Mucosa of rectum (tissue), 2 donors: ENCODE measurements at regions not wholly inside any gene's neighbourhood (a gene's known extent, or its start where the extent isn't known, plus 50 kb on each side); places are given as distances from the start of the nearest gene placed in this dataset.
"Not testable (repeated sequence)": the region's sequence is repeated elsewhere in the genome, so short reads cannot be mapped to it uniquely, and the experiment has no call there.

Experiments used
- H3K27ac ChIP-seq, 2 donors: one replicate each; pipeline ENCODE4 v1.7.0; 2013; ENCODE audit warnings: inconsistent platforms in 2 of 2, low read depth in 2 of 2, low read length in 2 of 2
- H3K27me3 ChIP-seq, 2 donors: one replicate each; pipeline ENCODE4 v1.7.0; 2013; ENCODE audit warnings: low read length in 2 of 2; ENCODE audit not compliant: control insufficient read depth in 2 of 2, insufficient read depth in 2 of 2
- H3K36me3 ChIP-seq, 2 donors: one replicate each; pipeline ENCODE4 v1.7.0; 2013; ENCODE audit warnings: low read length in 2 of 2; ENCODE audit not compliant: control insufficient read depth in 2 of 2, insufficient read depth in 2 of 2
- H3K4me1 ChIP-seq, 2 donors: one replicate each; pipeline ENCODE4 v1.7.0; 2013; ENCODE audit warnings: low read length in 2 of 2, mild to moderate bottlenecking in 1 of 2; ENCODE audit not compliant: control insufficient read depth in 2 of 2, insufficient read depth in 2 of 2
- H3K4me3 ChIP-seq, 2 donors: one replicate each; pipeline ENCODE4 v1.7.0; 2013; ENCODE audit warnings: low read length in 2 of 2
- H3K9ac ChIP-seq, 2 donors: one replicate each; pipeline ENCODE4 v1.7.0; 2013; ENCODE audit warnings: low read length in 2 of 2, low read depth in 1 of 2, mild to moderate bottlenecking in 1 of 2
- H3K9me3 ChIP-seq, 2 donors: one replicate each; pipeline ENCODE4 v1.7.0; 2013; ENCODE audit warnings: low read length in 2 of 2; ENCODE audit not compliant: control insufficient read depth in 2 of 2
- donor health status: healthy.
- donor health status: Normal muscosa, but diverticular disease.

- Histone ChIP-seq H3K9me3 (no peaks in the 10 kb centered on the region), H3K27me3 (no peaks in the 10 kb centered on the region), H3K4me3 (no peak overlapping the region), H3K27ac (no peak overlapping the region), H3K9ac (no peak overlapping the region), H3K4me1 (no peaks in the 10 kb centered on the region), H3K36me3 (no peaks in the 10 kb centered on the region)
Observed at GRCh38 chr4:130073145-130073790, 977.3 kb downstream of the C4orf33 start.

- Histone ChIP-seq H3K36me3 (no peaks in the 10 kb centered on the region), H3K9me3 (no peaks in the 10 kb centered on the region), H3K4me3 (no peak overlapping the region), H3K9ac (no peak overlapping the region), H3K4me1 (no peaks in the 10 kb centered on the region), H3K27me3 (no peaks in the 10 kb centered on the region), H3K27ac (no peak overlapping the region)
Observed at GRCh38 chr4:130074096-130074495, 978.1 kb downstream of the C4orf33 start.

- Histone ChIP-seq H3K4me3 (no peak overlapping the region), H3K4me1 (no peaks in the 10 kb centered on the region), H3K9ac (no peak overlapping the region), H3K27ac (no peak overlapping the region), H3K9me3 (no peaks in the 10 kb centered on the region), H3K27me3 (no peaks in the 10 kb centered on the region), H3K36me3 (no peaks in the 10 kb centered on the region)
Observed at GRCh38 chr4:130077275-130077674, 981.3 kb downstream of the C4orf33 start.

GRCh38 chr4:130079027-130079426 lies 983.1 kb downstream of the C4orf33 start:
- H3K27me3 ChIP-seq, H3K36me3 ChIP-seq, H3K9me3 ChIP-seq, H3K27ac ChIP-seq, H3K4me1 ChIP-seq, H3K4me3 ChIP-seq, H3K9ac ChIP-seq: not testable (repeated sequence)

- Histone ChIP-seq H3K4me1 (no peaks in the 10 kb centered on the region), H3K4me3 (no peak overlapping the region), H3K9me3 (no peaks in the 10 kb centered on the region), H3K36me3 (no peaks in the 10 kb centered on the region), H3K27me3 (no peaks in the 10 kb centered on the region), H3K27ac (no peak overlapping the region), H3K9ac (no peak overlapping the region)
Observed at GRCh38 chr4:130080872-130081451, 985.0 kb downstream of the C4orf33 start.

- Histone ChIP-seq H3K9me3 (no peaks in the 10 kb centered on the region), H3K27me3 (no peaks in the 10 kb centered on the region), H3K4me3 (no peak overlapping the region), H3K36me3 (no peaks in the 10 kb centered on the region), H3K9ac (no peak overlapping the region), H3K4me1 (no peaks in the 10 kb centered on the region), H3K27ac (no peak overlapping the region)
Observed at GRCh38 chr4:130090427-130090826, 994.5 kb downstream of the C4orf33 start.

- Histone ChIP-seq H3K27ac (no peak overlapping the region), H3K9ac (no peak overlapping the region), H3K4me1 (no peaks in the 10 kb centered on the region)
Observed at GRCh38 chr4:130092187-130093015, 996.4 kb downstream of the C4orf33 start.

GRCh38 chr4:130099105-130099504 lies 1003.2 kb downstream of the C4orf33 start:
- Histone ChIP-seq H3K36me3 (no peaks in the 10 kb centered on the region), H3K27ac (no peak overlapping the region), H3K4me3 (no peak overlapping the region), H3K27me3 (no peaks in the 10 kb centered on the region), H3K9ac (no peak overlapping the region), H3K9me3 (no peaks in the 10 kb centered on the region), H3K4me1 (no peaks in the 10 kb centered on the region)

More at GRCh38 chr4:130092187-130093015, 996.4 kb downstream of the C4orf33 start:
- no peaks in the 10 kb centered on the region for H3K27me3 ChIP-seq
- no peaks in the 10 kb centered on the region for H3K36me3 ChIP-seq
- H3K9me3 ChIP-seq, result no peaks in the 10 kb centered on the region
- H3K4me3 ChIP-seq, result no peak overlapping the region

- Histone ChIP-seq H3K27me3 (no peaks in the 10 kb centered on the region), H3K36me3 (no peaks in the 10 kb centered on the region), H3K9me3 (no peaks in the 10 kb centered on the region), H3K4me1 (no peaks in the 10 kb centered on the region), H3K4me3 (no peak overlapping the region), H3K27ac (no peak overlapping the region), H3K9ac (no peak overlapping the region)
Observed at GRCh38 chr4:130110189-130110588, 1014.2 kb downstream of the C4orf33 start.

GRCh38 chr4:130110770-130111169 lies 1014.8 kb downstream of the C4orf33 start:
- H3K36me3 ChIP-seq, result no peaks in the 10 kb centered on the region
- no peaks in the 10 kb centered on the region for H3K9me3 ChIP-seq
- no peak overlapping the region for H3K4me3 ChIP-seq
- H3K27ac ChIP-seq, result no peak overlapping the region
- no peaks in the 10 kb centered on the region for H3K4me1 ChIP-seq
- no peak overlapping the region for H3K9ac ChIP-seq
- H3K27me3 ChIP-seq, result no peaks in the 10 kb centered on the region
